ENCODE measurements at regions not wholly inside any gene's neighbourhood (a gene's known extent, or its start where the extent isn't known, plus 50 kb on each side); places are given as distances from the start of the nearest gene placed in this dataset.
"Not testable (repeated sequence)": the region's sequence is repeated elsewhere in the genome, so short reads cannot be mapped to it uniquely, and the experiment has no call there.

- TF ChIP-seq CTCF (IDR thresholded peaks at IDR 0.05; ENCODE audit: insufficient read depth, low read length); REST (IDR thresholded peaks at IDR 0.05; ENCODE audit: insufficient replicate concordance, low read depth); POLR2AphosphoS5 (IDR thresholded peaks at IDR 0.05; ENCODE audit: low read depth); SPI1 (IDR thresholded peaks at IDR 0.05; ENCODE audit: borderline replicate concordance, low read depth); GABPA (IDR thresholded peaks at IDR 0.05; ENCODE audit: low read depth): not testable (repeated sequence)
These were observed 50.1 kb upstream of the WDR44 start for GRCh38 chrX:118295818-118296217.
